ENCODE measurements at regions not wholly inside any gene's neighbourhood (a gene's known extent, or its start where the extent isn't known, plus 50 kb on each side); places are given as distances from the start of the nearest gene placed in this dataset.

DNA sequence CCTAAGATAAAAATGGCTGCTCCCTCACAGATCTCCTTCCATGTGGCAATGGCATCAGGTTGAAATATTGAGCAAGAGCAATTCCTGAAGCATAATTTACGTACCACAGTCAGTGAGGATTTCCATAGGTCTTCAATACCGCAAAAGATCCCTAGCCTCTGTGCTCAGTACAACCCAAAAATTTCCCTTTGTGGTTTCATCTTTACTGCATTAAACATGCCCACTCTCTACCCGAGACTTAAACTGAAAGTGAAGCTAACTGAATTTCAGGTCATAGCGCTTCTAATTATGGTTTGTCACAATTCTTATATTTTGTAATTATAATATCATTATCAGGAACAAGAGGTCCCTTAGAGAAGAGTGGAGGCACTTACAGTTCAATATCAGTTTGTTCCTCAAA, 1071.1 kb downstream of the XPNPEP1 start:
- TF ChIP-seq, protein P1, sequence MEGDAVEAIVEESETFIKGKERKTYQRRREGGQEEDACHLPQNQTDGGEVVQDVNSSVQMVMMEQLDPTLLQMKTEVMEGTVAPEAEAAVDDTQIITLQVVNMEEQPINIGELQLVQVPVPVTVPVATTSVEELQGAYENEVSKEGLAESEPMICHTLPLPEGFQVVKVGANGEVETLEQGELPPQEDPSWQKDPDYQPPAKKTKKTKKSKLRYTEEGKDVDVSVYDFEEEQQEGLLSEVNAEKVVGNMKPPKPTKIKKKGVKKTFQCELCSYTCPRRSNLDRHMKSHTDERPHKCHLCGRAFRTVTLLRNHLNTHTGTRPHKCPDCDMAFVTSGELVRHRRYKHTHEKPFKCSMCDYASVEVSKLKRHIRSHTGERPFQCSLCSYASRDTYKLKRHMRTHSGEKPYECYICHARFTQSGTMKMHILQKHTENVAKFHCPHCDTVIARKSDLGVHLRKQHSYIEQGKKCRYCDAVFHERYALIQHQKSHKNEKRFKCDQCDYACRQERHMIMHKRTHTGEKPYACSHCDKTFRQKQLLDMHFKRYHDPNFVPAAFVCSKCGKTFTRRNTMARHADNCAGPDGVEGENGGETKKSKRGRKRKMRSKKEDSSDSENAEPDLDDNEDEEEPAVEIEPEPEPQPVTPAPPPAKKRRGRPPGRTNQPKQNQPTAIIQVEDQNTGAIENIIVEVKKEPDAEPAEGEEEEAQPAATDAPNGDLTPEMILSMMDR (conservative IDR thresholded peaks at IDR 0.05; ENCODE audit: low read length): no peak
- no peak for TF ChIP-seq EZH2phosphoT487 (IDR thresholded peaks at IDR 0.05; ENCODE audit: borderline replicate concordance, low read depth, low read length)

All from OCI-LY7 (cell line).